Fibroblast of skin of abdomen (primary cell): ENCODE measurements at regions not wholly inside any gene's neighbourhood (a gene's known extent, or its start where the extent isn't known, plus 50 kb on each side); places are given as distances from the start of the nearest gene placed in this dataset.
"Not testable (repeated sequence)": the region's sequence is repeated elsewhere in the genome, so short reads cannot be mapped to it uniquely, and the experiment has no call there.

Source experiments
- DNase-seq: peaks from one replicate; pipeline ENCODE4 v3.0.0-alpha.2; 2013

GRCh38 chr5:114056185-114056538 lies 305.7 kb upstream of the KCNN2 start:
- no peak for DNase-seq

- DNase-seq: no peak
These were observed 301.0 kb upstream of the KCNN2 start for GRCh38 chr5:114060866-114061265.

- DNase-seq: no peak
These were observed 298.7 kb upstream of the KCNN2 start for GRCh38 chr5:114062932-114063867.

GRCh38 chr5:114065912-114066311 lies 296.0 kb upstream of the KCNN2 start:
- no peak for DNase-seq

- DNase-seq: no peak
These were observed 291.7 kb upstream of the KCNN2 start for GRCh38 chr5:114070093-114070722.

- no peak for DNase-seq
These were observed 272.6 kb upstream of the KCNN2 start for GRCh38 chr5:114089259-114089658.

GRCh38 chr5:114097570-114097969 lies 264.3 kb upstream of the KCNN2 start:
- no peak for DNase-seq

- DNase-seq: no peak
These were observed 262.7 kb upstream of the KCNN2 start for GRCh38 chr5:114099161-114099560.

GRCh38 chr5:114101153-114101552 lies 260.7 kb upstream of the KCNN2 start:
- peak; percentile 41 for DNase-seq

- DNase-seq: no peak
These were observed 248.3 kb upstream of the KCNN2 start for GRCh38 chr5:114113604-114114003.

GRCh38 chr5:114116981-114117380 lies 244.9 kb upstream of the KCNN2 start:
- no peak for DNase-seq

GRCh38 chr5:114118511-114118910 lies 243.4 kb upstream of the KCNN2 start:
- no peak for DNase-seq

GRCh38 chr5:114120166-114120565 lies 241.7 kb upstream of the KCNN2 start:
- no peak for DNase-seq

GRCh38 chr5:114122852-114123251 lies 239.0 kb upstream of the KCNN2 start:
- DNase-seq: no peak

GRCh38 chr5:114123654-114124053 lies 238.2 kb upstream of the KCNN2 start:
- no peak for DNase-seq

GRCh38 chr5:114146398-114146797 lies 215.5 kb upstream of the KCNN2 start:
- no peak for DNase-seq

- no peak for DNase-seq
These were observed 213.6 kb upstream of the KCNN2 start for GRCh38 chr5:114148253-114148652.

- not testable (repeated sequence) for DNase-seq
These were observed 213.1 kb upstream of the KCNN2 start for GRCh38 chr5:114148728-114149127.

- no peak for DNase-seq
These were observed 209.1 kb upstream of the KCNN2 start for GRCh38 chr5:114152656-114153360.

GRCh38 chr5:114153392-114153791 lies 208.5 kb upstream of the KCNN2 start:
- no peak for DNase-seq

- DNase-seq: no peak
These were observed 208.0 kb upstream of the KCNN2 start for GRCh38 chr5:114153833-114154232.

GRCh38 chr5:114166081-114166480 lies 195.8 kb upstream of the KCNN2 start:
- no peak for DNase-seq

GRCh38 chr5:114174131-114174530 lies 187.7 kb upstream of the KCNN2 start:
- DNase-seq: no peak
